ENCODE measurements at regions not wholly inside any gene's neighbourhood (a gene's known extent, or its start where the extent isn't known, plus 50 kb on each side); places are given as distances from the start of the nearest gene placed in this dataset.

- TF ChIP-seq ELK4 (IDR thresholded peaks at IDR 0.05; ENCODE audit: borderline replicate concordance, low read depth, low read length) (no peak), YY2 (tag by site-specific recombination; IDR thresholded peaks at IDR 0.05) (no peak)
These were observed 983.2 kb upstream of the CDH2 start (continued) for GRCh38 chr18:29160170-29160569.

GRCh38 chr18:29157905-29158304, 981.0 kb upstream of the CDH2 start:
- Histone ChIP-seq H3K4me3 (ENCODE audit: low read depth, low read length) (no peak overlapping the region), H3K9me3 (ENCODE audit: control insufficient read depth, insufficient read depth, low read depth, low read length) (no peaks in the 10 kb centered on the region), H3K4me1 (ENCODE audit: control insufficient read depth, insufficient read depth, low read length) (0 out of 2 replicates have a peak, but pooled peaks cover 2% of the 10 kb centered on the region), H3K27ac (ENCODE audit: extremely low read depth, low read depth, low read length) (no peak overlapping the region), H3K36me3 (ENCODE audit: control insufficient read depth in 2 of 2, insufficient read depth in 1 of 2, low read length in 2 of 2) (no peaks in the 10 kb centered on the region)
- POLR2A ChIA-PET, result no interaction called here
- CTCF ChIA-PET, result no interaction called here
- TF ChIP-seq ZNF830 (tag by site-specific recombination; IDR thresholded peaks at IDR 0.05; ENCODE audit: low read depth) (no peak), ZNF157 (tag by site-specific recombination; IDR thresholded peaks at IDR 0.05) (no peak), ATF2 (tag by site-specific recombination; IDR thresholded peaks at IDR 0.05; ENCODE audit: low read depth) (no peak), WT1 (tag by site-specific recombination; IDR thresholded peaks at IDR 0.05) (no peak), ZNF792 (tag by site-specific recombination; IDR thresholded peaks at IDR 0.05) (no peak), BCL11B (tag by site-specific recombination; IDR thresholded peaks at IDR 0.05; ENCODE audit: low read depth) (no peak)

GRCh38 chr18:29157057-29157780, 980.3 kb upstream of the CDH2 start:
- 0 out of 2 replicates have a peak, but pooled peaks cover 2% of the 10 kb centered on the region for H3K4me1 ChIP-seq (ENCODE audit: control insufficient read depth, insufficient read depth, low read length)
- no peaks in the 10 kb centered on the region for H3K9me3 ChIP-seq (ENCODE audit: control insufficient read depth, insufficient read depth, low read depth, low read length)
- no peak overlapping the region for H3K27ac ChIP-seq (ENCODE audit: extremely low read depth, low read depth, low read length)
- ChIA-PET POLR2A (no interaction called here), CTCF (no interaction called here)
- H3K4me3 ChIP-seq (ENCODE audit: low read depth, low read length), result no peak overlapping the region
- TF ChIP-seq ZSCAN16 (tag by site-specific recombination; IDR thresholded peaks at IDR 0.05), result no peak
- TF ChIP-seq ZNF140 (tag by site-specific recombination; IDR thresholded peaks at IDR 0.05), result no peak
- no peak for TF ChIP-seq PRDM10 (tag by site-specific recombination; IDR thresholded peaks at IDR 0.05)
- no peak for TF ChIP-seq ZNF404 (tag by site-specific recombination; IDR thresholded peaks at IDR 0.05)
- H3K36me3 ChIP-seq (ENCODE audit: control insufficient read depth in 2 of 2, insufficient read depth in 1 of 2, low read length in 2 of 2), result no peaks in the 10 kb centered on the region

GRCh38 chr18:29156531-29156930, 979.6 kb upstream of the CDH2 start:
- CTCF ChIA-PET, result no interaction called here
- no peak for TF ChIP-seq ZNF24 (tag by site-specific recombination; IDR thresholded peaks at IDR 0.05)
- no peak for TF ChIP-seq PRDM1 (tag by site-specific recombination; IDR thresholded peaks at IDR 0.05)
- no peak for TF ChIP-seq ZBTB20 (tag by site-specific recombination; IDR thresholded peaks at IDR 0.05)
- TF ChIP-seq ZNF202 (tag by site-specific recombination; IDR thresholded peaks at IDR 0.05; ENCODE audit: borderline replicate concordance), result no peak
- TF ChIP-seq ZNF654 (tag by site-specific recombination; IDR thresholded peaks at IDR 0.05; ENCODE audit: low read depth), result no peak
- no peak for TF ChIP-seq ZNF530 (tag by site-specific recombination; IDR thresholded peaks at IDR 0.05; ENCODE audit: low read depth)
- no peak for TF ChIP-seq ZNF155 (tag by site-specific recombination; IDR thresholded peaks at IDR 0.05)
- no peak for TF ChIP-seq ZNF449 (tag by site-specific recombination; IDR thresholded peaks at IDR 0.05)
- no peak for TF ChIP-seq ZNF785 (tag by site-specific recombination; IDR thresholded peaks at IDR 0.05)
- no peak for TF ChIP-seq YY2 (tag by site-specific recombination; IDR thresholded peaks at IDR 0.05)
- no peak for TF ChIP-seq ZBTB17 (tag by site-specific recombination; IDR thresholded peaks at IDR 0.05)
- TF ChIP-seq ZNF114 (tag by site-specific recombination; IDR thresholded peaks at IDR 0.05), result no peak
- TF ChIP-seq ZNF837 (tag by site-specific recombination; IDR thresholded peaks at IDR 0.05), result no peak

More at GRCh38 chr18:29156531-29156930, 979.6 kb upstream of the CDH2 start:
- H3K36me3 ChIP-seq (ENCODE audit: control insufficient read depth in 2 of 2, insufficient read depth in 1 of 2, low read length in 2 of 2), result no peaks in the 10 kb centered on the region
- H3K4me3 ChIP-seq (ENCODE audit: low read depth, low read length), result no peak overlapping the region
- H3K9me3 ChIP-seq (ENCODE audit: control insufficient read depth, insufficient read depth, low read depth, low read length), result no peaks in the 10 kb centered on the region
- POLR2A ChIA-PET, result no interaction called here
- H3K4me1 ChIP-seq (ENCODE audit: control insufficient read depth, insufficient read depth, low read length), result 0 out of 2 replicates have a peak, but pooled peaks cover 2% of the 10 kb centered on the region
- H3K27ac ChIP-seq (ENCODE audit: extremely low read depth, low read depth, low read length), result no peak overlapping the region
